A673 (cell line): ENCODE measurements at regions not wholly inside any gene's neighbourhood (a gene's known extent, or its start where the extent isn't known, plus 50 kb on each side); places are given as distances from the start of the nearest gene placed in this dataset.

Source experiments
- BruUV-seq: library from RNA; stranded (reverse); fragments of 400-500 nt; replicated peaks from 2 replicates; lab custom pipeline; 2021; lab: Mats Ljungman, UMichigan
- CTCF ChIA-PET: fragments of 300-600 bp; sonication (Branson Sonifier 250); formaldehyde crosslinking; loops from one replicate; lab custom pipeline; 2022; ENCODE audit warnings: antibody characterized with exemption; lab: Charles Lee
- POLR2A ChIA-PET: fragments of 300-600 bp; sonication (Branson Sonifier 250); formaldehyde crosslinking; loops from one replicate; lab custom pipeline; 2022; ENCODE audit warnings: antibody characterized with exemption; ENCODE audit not compliant: low non-redundant PET; lab: Charles Lee
- DNase-seq: peaks from one replicate; pipeline ENCODE4 v3.0.0-alpha.2; 2015; ENCODE audit warnings: low spot score
- H3K27ac ChIP-seq: fragments of 200-600 bp; sonication (generic); 2 replicates; pipeline ENCODE4 v1.5.1; 2016; ENCODE audit warnings: mixed run types, low read depth, mild to moderate bottlenecking, mixed read lengths, antibody characterized with exemption, low read length; ENCODE audit not compliant: poor library complexity, severe bottlenecking
- H3K27me3 ChIP-seq: fragments of 200-600 bp; sonication (generic); replicated peaks from 2 replicates; pipeline ENCODE4 v1.6.1; 2017; ENCODE audit warnings: mixed run types, low read depth, mild to moderate bottlenecking, mixed read lengths, antibody characterized with exemption, low read length; ENCODE audit not compliant: insufficient read depth, poor library complexity
- H3K36me3 ChIP-seq: fragments of 200-600 bp; sonication (generic); 2 replicates; pipeline ENCODE4 v1.6.1; 2016; ENCODE audit warnings: mixed run types, mild to moderate bottlenecking, mixed read lengths, antibody characterized with exemption, low read length; ENCODE audit not compliant: insufficient read depth, poor library complexity, severe bottlenecking
- H3K4me1 ChIP-seq: fragments of 200-600 bp; sonication (generic); 2 replicates; pipeline ENCODE4 v1.6.1; 2017; ENCODE audit warnings: mixed run types, mild to moderate bottlenecking, mixed read lengths, antibody characterized with exemption, low read length; ENCODE audit not compliant: insufficient read depth, poor library complexity, severe bottlenecking
- H3K4me3 ChIP-seq: fragments of 200-600 bp; sonication (generic); 2 replicates; pipeline ENCODE4 v1.5.1; 2016; ENCODE audit warnings: low read depth, mixed run types, mild to moderate bottlenecking, mixed read lengths, low read length; ENCODE audit not compliant: poor library complexity, severe bottlenecking
- H3K9me3 ChIP-seq: fragments of 200-600 bp; sonication (generic); 2 replicates; pipeline ENCODE4 v1.6.1; 2016; ENCODE audit warnings: mixed run types, low read depth, mild to moderate bottlenecking, mixed read lengths, antibody characterized with exemption, low read length; ENCODE audit not compliant: poor library complexity, severe bottlenecking
- EZH2 ChIP-seq: fragments of 200-600 bp; sonication (generic); IDR thresholded peaks from 2 replicates; pipeline ENCODE4 v1.6.1; 2017; ENCODE audit warnings: borderline replicate concordance, low read depth, mild to moderate bottlenecking, mixed read lengths, antibody characterized with exemption, low read length; ENCODE audit not compliant: poor library complexity, severe bottlenecking
- intact Hi-C: fragments of 100-400 bp; cut with micrococcal nuclease; formaldehyde crosslinking; loops from one replicate; pipeline ENCODE4 v1.10.0; 2022; ENCODE audit not compliant: unreplicated experiment
- TF ChIP-seq, protein P1 (sequence below): fragments of 300-800, 200-600 bp; sonication (generic); conservative IDR thresholded peaks from 2 replicates; pipeline ENCODE4 v1.5.1; 2017; ENCODE audit warnings: low read depth, mild to moderate bottlenecking, antibody characterized with exemption, low read length, moderate library complexity, mixed read lengths

DNA sequence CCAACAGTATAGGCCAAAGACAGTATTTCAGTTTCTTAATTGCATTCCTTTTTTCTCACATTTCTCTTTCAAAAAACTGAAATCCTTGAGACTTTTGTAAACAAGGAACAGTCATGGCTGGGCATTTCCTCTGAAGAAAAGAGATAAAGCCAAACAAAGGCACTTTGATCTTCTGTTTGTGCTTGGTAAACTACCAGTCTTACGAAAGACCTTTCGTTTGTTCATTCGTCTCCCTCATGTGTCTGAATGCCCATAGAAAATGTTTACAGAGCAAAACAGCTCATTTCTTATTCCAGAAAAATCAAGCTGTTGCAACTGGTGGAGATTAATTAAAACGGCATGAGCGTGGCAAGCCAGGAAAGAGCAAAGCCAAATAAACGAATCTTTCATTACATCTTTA, 178.0 kb downstream of the GASK1B start:
- CTCF ChIA-PET: no interaction called here
- H3K4me1 ChIP-seq: peaks cover 18% of the 10 kb centered on the region
- no peaks in the 10 kb centered on the region for H3K27me3 ChIP-seq
- no peak overlapping the region for H3K4me3 ChIP-seq
- POLR2A ChIA-PET: no interaction called here
- no peak for TF ChIP-seq EZH2
- TF ChIP-seq, protein P1, sequence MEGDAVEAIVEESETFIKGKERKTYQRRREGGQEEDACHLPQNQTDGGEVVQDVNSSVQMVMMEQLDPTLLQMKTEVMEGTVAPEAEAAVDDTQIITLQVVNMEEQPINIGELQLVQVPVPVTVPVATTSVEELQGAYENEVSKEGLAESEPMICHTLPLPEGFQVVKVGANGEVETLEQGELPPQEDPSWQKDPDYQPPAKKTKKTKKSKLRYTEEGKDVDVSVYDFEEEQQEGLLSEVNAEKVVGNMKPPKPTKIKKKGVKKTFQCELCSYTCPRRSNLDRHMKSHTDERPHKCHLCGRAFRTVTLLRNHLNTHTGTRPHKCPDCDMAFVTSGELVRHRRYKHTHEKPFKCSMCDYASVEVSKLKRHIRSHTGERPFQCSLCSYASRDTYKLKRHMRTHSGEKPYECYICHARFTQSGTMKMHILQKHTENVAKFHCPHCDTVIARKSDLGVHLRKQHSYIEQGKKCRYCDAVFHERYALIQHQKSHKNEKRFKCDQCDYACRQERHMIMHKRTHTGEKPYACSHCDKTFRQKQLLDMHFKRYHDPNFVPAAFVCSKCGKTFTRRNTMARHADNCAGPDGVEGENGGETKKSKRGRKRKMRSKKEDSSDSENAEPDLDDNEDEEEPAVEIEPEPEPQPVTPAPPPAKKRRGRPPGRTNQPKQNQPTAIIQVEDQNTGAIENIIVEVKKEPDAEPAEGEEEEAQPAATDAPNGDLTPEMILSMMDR: no peak
- peak overlapping the region; percentile 45 for H3K27ac ChIP-seq
- BruUV-seq: no TSS peak
- H3K9me3 ChIP-seq: no peaks in the 10 kb centered on the region
- no peaks in the 10 kb centered on the region for H3K36me3 ChIP-seq
- no peak for DNase-seq
- intact Hi-C loops: loop anchor here (10.0 kb wide), 1 partner anchor 630 kb away; no protein-coding TSS in a partner anchor

- DNase-seq: no peak
- no peaks in the 10 kb centered on the region for H3K36me3 ChIP-seq
- ChIA-PET POLR2A (no interaction called here), CTCF (no interaction called here)
- no peak for TF ChIP-seq EZH2
- TF ChIP-seq, protein P1: no peak
- peaks cover 18% of the 10 kb centered on the region for H3K4me1 ChIP-seq
- H3K9me3 ChIP-seq: no peaks in the 10 kb centered on the region
- H3K27me3 ChIP-seq: no peaks in the 10 kb centered on the region
- BruUV-seq: no TSS peak
- H3K4me3 ChIP-seq: no peak overlapping the region
- no peak overlapping the region for H3K27ac ChIP-seq
- intact Hi-C loops: loop anchor here (1.0 to 10.0 kb wide), 3 partner anchors 179 to 632 kb away; no protein-coding TSS in a partner anchor
Measured at GRCh38 chr4:157992948-157993839, 179.6 kb downstream of the GASK1B start.

DNA sequence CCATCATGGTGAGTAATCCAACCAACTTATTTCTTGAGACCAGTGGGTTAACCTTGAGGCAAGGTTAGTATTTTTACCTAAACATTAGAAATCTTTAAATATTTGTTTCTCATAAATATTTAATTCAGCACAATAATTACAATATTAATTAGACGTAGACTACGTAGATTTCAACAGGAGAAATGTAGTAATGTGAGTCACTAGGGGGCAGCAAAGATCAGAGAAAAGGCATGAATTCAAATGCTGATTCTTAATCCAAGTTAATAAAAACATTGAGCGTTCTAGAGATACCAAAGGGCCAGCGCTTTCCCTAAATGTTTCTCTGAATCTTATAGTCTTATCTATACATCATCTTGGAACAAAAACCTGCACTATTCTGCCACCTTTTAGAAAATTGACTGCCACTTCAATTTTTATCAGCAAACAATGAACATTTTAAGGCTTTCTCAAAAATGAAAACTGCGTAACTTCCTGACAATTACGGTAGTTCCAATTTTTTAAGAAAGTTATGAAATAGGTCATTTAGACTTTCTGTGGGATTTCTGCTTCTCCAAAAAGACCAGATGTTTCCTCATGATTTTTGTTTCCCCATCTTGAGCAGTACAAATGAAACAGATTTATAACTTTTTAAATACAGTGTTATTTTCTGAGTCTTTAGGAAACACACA, 180.7 kb downstream of the GASK1B start:
- Histone ChIP-seq H3K27ac (no peak overlapping the region), H3K4me3 (peak overlapping the region; percentile 27), H3K36me3 (no peaks in the 10 kb centered on the region), H3K4me1 (peaks cover 18% of the 10 kb centered on the region), H3K9me3 (no peaks in the 10 kb centered on the region), H3K27me3 (no peaks in the 10 kb centered on the region)
- intact Hi-C loops: loop anchor here (1.0 to 10.0 kb wide), 2 partner anchors 180 to 633 kb away; no protein-coding TSS in a partner anchor
- ChIA-PET POLR2A (no interaction called here), CTCF (no interaction called here)
- BruUV-seq: no TSS peak
- DNase-seq: peak; percentile 82
- no peak for TF ChIP-seq EZH2
- TF ChIP-seq, protein P1: peak; percentile 78
